ENCODE measurements at regions not wholly inside any gene's neighbourhood (a gene's known extent, or its start where the extent isn't known, plus 50 kb on each side); places are given as distances from the start of the nearest gene placed in this dataset.
"Not testable (repeated sequence)": the region's sequence is repeated elsewhere in the genome, so short reads cannot be mapped to it uniquely, and the experiment has no call there.

DNA sequence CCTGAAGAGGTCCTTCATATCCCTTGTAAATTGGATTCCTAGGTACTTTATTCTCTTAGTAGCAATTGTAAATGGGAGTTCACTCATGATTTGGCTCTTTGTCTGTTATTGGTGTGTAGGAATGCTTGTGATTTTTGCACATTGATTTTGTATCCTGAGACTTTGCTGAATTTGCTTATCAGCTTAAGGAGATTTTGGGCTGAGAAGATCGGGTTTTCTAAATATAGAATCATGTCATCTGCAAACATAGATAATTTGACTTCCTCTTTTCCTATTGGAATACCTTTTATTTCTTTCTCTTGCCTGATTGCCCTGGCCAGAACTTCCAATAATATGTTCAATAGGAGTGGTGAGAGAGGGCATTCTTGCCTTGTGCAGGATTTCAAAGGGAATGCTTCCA lies 191.9 kb downstream of the PRELID2 start:
- TF ChIP-seq, protein P1, sequence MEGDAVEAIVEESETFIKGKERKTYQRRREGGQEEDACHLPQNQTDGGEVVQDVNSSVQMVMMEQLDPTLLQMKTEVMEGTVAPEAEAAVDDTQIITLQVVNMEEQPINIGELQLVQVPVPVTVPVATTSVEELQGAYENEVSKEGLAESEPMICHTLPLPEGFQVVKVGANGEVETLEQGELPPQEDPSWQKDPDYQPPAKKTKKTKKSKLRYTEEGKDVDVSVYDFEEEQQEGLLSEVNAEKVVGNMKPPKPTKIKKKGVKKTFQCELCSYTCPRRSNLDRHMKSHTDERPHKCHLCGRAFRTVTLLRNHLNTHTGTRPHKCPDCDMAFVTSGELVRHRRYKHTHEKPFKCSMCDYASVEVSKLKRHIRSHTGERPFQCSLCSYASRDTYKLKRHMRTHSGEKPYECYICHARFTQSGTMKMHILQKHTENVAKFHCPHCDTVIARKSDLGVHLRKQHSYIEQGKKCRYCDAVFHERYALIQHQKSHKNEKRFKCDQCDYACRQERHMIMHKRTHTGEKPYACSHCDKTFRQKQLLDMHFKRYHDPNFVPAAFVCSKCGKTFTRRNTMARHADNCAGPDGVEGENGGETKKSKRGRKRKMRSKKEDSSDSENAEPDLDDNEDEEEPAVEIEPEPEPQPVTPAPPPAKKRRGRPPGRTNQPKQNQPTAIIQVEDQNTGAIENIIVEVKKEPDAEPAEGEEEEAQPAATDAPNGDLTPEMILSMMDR (IDR thresholded peaks at IDR 0.05) = not testable (repeated sequence)
- TF ChIP-seq PHF8 (IDR thresholded peaks at IDR 0.05; ENCODE audit: borderline replicate concordance, low read depth); POLR2A (IDR thresholded peaks at IDR 0.05; ENCODE audit: low read length); BHLHE40 (IDR thresholded peaks at IDR 0.05; ENCODE audit: low read depth, low read length); JUNB (IDR thresholded peaks at IDR 0.05); RAD21 (conservative IDR thresholded peaks at IDR 0.05 in 1 of 2, IDR thresholded peaks at IDR 0.05 in 1 of 2); EP300 (IDR thresholded peaks at IDR 0.05): not testable (repeated sequence)

Measured in A549 (cell line).